Activated T-cell treated with anti-CD3 and anti-CD28 coated beads, Interleukin-2, amount 50 U/mL, for 1 hour (primary cell): ENCODE measurements at regions not wholly inside any gene's neighbourhood (a gene's known extent, or its start where the extent isn't known, plus 50 kb on each side); places are given as distances from the start of the nearest gene placed in this dataset.
"Not testable (repeated sequence)": the region's sequence is repeated elsewhere in the genome, so short reads cannot be mapped to it uniquely, and the experiment has no call there.

Experiments
- DNase-seq: peaks from one replicate; pipeline ENCODE4 v3.0.0-alpha.2; 2020

DNA sequence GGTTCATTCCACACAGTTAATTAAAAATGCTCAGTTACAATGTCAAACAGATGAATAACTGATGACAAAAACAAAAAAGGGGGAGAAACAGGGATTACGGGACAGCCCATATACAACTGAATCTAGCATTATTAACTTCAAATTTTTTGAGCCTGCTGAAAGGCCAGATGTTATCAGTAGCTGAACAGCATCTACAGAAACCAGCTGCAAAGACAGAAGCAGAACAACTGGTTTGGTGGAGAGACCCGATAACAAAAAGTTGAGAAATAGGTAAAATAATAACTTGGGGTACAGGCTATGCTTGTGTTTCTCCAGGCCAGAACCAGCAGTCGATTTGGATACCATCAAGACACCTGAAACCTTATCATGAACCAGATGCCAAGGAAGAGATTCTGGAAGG is 109.8 kb downstream of the SEPTIN7 start:
- DNase-seq, result not testable (repeated sequence)

DNA sequence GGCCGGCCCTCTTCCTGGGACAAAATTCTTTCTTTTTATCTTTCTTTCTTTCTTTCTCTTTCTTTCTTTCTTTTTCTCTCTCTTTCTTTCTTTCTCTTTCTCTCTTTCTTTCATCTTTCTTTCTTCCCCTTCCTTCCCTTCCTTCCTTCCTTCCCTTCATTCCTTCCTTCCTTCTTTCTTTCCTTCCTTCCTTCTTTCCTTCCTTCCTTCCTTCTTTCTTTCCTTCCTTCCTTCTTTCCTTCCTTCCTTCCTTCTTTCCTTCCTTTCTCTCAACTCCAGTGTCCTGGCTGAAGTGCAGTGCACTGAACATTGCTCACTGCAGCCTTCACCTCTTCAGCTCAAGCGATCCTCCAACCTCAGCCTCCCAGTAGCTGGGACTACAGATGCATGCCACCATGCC is 112.5 kb downstream of the SEPTIN7 start:
- not testable (repeated sequence) for DNase-seq

DNA sequence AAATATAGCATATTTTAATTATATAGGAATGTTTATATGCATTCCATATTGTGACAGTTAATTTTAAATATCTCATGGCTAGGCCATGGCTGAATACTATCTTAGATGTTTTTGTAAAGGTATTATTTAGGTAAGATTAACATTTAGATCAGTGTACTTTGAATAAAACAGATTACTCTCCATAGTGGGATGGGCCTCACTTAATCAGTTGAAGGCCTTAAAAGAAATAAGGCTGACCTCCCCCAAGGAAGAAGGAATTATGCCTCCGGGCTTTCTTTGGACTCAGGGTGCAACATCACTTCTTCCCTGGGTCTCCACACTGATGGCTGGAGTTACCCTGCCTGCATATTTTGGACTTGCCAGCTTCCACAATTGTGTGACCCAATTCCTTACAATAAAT is 113.4 kb downstream of the SEPTIN7 start:
- not testable (repeated sequence) for DNase-seq

DNA sequence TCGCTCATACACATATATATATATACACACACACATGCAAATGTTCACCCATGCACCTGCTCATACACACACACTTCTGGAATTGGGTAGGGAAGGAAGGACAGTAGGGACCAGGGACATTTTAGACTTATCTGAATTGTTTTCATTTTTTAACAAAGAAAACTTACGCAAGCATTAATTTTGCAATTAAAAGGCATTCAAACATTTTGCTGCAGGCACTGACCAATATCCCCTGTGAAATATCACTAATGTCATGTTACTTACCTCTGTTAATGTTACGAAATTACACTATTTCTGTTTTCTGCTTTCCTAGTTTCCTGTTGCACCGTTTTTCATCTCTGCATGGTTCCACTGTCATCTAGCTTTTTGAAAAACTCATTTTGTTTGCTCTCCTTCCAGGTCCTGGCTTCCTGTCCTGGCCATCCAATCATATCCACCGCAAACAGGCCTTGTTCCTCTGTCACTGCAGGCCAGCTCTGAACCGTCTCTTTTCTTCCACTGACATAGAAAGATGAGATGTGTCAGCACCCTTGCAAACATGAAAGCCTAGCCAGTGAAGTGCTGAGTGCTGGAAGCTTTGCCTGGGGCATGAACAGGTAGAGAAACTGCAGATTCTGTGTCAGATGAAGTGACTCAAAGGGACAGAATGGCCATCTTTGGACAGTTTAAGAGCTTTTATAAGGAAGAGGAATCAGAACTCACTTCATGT is 114.5 kb downstream of the SEPTIN7 start:
- DNase-seq, result not testable (repeated sequence)

DNA sequence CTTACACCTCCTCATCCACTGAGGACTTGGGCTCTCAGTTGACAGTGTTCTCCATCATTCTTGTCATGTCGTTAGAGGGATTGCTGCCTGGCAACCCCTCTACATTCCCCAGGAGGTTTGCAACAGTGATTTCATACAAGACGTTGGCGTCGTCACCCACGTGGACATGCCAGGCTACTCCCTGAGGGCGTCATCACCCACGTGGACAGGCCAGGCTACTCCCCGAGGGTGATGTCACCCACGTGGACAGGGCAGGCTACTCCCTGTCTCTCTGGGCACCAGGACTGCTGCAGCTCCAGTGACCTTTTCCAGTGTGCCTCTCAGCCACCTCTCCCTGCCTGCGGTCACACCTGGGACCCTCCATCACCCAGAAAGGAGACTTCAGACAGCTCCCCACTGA is 117.4 kb downstream of the SEPTIN7 start:
- DNase-seq, result not testable (repeated sequence)

DNA sequence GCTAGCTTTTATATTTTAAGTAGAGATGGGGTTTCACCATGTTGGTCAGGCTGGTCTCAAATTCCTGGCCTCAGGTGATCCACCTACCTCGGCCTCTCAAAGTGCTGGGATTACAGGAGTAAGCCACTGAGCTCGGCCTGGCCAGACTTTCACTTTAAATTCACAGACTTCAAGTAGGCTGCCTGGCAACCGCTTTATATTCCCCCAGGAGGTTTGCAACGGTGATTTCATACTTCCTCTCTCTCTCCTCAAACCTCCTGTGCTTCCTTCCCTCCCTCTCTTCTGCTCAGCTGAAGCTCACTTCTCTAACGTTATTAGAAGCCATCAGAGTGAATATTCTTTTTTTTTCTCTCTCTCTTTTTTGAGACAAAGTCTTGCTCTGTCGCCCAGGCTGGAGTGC is 118.8 kb downstream of the SEPTIN7 start:
- DNase-seq, result not testable (repeated sequence)

DNA sequence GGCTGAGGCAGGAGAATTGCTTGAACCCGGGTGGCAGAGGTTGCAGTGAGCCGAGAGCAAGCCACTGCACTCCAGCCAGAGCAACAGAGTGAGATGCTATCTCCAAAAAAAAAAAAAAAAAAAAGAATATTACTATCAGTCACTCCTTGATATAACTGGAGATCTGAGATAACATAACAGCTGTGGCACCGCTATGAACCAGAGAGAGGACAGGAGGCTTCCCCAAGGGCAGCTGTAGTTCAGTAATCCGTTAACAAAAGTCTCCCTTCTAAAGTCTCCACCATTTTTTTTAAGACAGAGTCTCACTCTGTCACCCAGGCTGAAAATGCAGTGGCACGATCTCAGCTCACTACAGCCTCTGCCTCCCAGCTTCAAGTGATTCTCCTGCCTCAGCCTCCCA is 120.5 kb downstream of the SEPTIN7 start:
- not testable (repeated sequence) for DNase-seq

DNA sequence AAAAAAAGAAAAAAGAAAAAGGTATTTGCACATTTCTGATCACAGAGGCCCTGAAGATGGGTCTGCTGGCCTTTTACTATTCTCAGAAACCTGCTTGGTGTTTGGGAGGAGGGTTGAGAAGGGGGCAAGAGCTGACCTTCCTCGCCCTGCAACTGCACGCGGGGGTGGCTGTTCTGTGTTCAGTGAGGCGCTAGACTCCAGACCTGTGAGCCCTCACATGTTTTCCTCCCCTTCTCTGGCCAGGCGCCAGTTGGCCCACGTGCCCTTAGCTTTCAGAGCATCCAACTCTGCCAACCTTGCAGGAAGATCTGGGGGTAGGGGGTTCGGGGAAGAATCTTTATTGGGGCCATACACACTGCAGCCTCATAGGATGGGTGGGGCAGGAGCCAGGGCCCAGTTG is 123.8 kb downstream of the SEPTIN7 start:
- not testable (repeated sequence) for DNase-seq

DNA sequence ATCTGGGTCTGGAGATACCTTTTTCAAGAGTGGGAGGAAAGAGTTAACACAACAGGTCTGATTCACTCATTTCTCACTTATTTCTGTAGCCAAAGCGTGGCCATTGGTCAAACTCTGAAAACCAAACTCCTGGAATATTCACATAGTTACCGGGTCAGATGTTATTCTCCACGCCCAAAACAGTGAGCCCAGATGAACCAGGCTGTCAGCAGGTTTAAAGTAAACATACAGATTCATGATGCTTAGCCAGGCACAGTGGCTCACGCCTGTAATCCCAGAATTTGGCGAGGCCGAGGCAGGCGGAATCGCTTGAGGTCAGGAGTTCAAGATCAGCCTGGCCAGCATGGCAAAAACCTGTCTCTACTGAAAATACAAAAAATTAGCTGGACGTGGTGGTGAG is 126.1 kb downstream of the SEPTIN7 start:
- not testable (repeated sequence) for DNase-seq

DNA sequence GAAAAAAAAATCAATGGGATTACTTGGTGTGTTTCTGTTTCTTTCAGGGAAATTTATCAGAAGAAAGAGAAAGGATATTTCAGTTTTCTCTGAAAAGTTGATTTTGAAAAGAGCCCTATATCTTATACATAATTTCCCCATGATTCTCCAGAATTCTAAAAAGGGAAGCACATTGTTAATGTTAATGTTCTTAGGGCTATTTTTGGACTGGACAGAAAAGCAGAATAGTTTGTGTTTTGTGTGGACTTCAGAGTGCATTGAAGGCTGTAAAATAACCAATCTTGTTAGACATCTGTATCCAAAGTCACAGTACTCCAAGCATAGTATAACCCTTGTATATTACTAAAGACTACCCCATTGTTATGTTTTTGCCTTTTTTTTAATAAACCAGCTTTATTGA is 130.3 kb downstream of the SEPTIN7 start:
- DNase-seq, result not testable (repeated sequence)

DNA sequence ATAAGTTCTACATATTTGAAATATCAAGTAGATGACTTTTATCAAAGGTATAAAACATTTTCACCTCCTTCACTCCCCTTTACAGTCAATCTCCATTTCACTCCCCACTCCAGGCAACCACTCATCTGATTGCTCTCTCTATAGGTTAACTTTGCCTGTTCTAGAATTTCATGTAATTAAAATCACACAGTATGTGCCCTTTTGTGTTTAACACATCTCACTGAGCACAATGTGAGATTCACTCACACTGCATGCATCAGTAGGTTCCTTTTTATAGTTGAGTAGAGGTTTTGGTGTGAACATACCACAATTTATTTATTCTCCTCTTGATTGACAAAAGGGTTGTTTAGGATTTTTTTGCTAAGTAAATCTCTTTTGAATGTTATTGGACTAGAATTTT is 130.7 kb downstream of the SEPTIN7 start:
- not testable (repeated sequence) for DNase-seq

DNA sequence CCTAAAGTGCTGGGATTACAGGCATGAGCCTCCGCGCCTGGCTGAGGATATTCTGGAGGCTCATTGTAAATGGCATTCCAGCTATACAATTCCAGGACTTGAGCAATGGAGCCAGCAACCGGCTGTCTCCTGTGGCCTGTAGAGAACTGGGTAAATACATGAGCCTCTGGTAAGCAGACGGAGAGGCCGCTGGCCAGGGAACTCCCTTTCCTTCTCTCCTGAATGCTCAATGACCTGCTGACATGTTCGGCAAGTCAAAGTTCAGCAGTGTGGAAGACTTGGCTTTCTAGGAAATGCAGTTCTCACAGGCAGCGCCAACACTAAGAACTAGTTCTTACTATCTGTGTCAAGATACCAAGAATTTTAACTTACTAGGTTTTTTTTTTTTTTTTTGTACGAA is 139.8 kb downstream of the SEPTIN7 start:
- not testable (repeated sequence) for DNase-seq

DNA sequence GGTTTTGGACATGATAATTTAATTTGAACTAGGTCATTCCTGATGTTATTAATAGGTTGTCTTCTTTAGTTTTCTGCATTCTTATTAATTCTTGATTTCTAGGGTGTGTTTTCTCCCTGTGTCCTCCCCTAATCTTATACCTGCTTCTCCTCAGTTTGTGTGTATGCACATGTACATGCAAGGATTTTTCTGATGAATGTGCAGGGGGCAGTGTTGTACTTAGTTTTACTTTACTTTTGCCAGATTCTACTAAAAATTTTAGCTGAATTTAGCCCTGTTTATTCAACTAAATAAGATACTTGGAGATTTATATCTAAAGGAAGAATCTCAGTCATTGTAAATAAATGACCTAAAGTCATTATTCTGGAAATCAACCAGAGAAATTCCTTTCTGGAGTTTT is 144.8 kb downstream of the SEPTIN7 start:
- not testable (repeated sequence) for DNase-seq

DNA sequence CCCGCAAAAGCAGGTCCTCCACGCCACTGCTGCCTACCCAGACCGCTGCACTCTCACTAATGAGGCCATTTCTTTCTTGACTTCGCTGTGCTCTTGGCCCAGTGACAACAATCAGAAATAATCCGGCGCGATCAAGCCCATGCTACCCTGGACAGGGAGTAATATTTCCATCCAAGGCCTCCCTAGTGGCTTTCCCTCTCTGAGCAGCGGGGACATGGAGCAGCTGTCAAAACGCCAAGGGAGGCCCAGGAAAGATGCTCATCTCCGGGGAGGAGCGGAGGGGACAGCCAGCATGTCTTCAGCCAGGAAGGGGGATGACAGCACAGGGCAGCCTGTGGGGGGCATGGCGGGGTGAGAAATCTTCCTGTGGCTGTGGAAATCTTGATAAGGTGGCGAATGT is 154.9 kb downstream of the SEPTIN7 start:
- DNase-seq, result not testable (repeated sequence)

DNA sequence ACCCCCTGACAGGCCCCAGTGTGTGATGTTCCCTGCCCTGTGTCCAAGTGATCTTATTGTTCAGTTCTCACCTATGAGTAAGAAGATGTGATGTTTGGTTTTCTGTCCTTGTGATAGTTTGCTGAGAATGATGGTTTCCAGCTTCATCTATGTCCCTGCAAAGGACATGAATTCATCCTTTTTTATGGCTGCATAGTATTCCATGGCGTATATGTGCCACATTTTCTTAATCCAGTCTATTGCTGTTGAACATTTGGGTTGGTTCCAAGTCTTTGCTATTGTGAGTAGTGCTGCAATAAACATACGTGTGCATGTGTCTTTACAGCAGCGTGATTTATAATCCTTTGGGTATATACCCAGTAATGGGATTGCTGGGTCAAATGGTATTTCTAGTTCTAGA is 156.1 kb downstream of the SEPTIN7 start:
- DNase-seq, result not testable (repeated sequence)

DNA sequence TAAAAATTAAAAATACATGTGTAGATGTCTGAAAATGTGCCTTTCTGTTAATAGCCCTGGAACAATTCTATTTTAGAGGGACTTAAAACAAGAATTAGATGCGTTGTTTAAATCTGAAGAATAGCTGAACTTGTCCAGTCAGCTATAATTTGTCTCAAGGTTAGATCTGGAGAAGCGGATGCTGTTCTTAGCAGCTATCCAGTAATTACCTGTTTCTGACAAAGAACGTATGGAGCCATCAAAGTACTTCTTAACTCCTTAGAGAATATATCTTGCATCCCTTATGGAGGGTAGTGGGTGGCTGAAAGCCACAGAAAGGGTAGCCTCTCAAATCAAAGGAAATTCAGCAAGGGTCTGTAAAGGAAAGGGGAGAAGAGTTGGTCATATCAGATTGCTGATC is 160.4 kb downstream of the SEPTIN7 start:
- DNase-seq, result not testable (repeated sequence)

DNA sequence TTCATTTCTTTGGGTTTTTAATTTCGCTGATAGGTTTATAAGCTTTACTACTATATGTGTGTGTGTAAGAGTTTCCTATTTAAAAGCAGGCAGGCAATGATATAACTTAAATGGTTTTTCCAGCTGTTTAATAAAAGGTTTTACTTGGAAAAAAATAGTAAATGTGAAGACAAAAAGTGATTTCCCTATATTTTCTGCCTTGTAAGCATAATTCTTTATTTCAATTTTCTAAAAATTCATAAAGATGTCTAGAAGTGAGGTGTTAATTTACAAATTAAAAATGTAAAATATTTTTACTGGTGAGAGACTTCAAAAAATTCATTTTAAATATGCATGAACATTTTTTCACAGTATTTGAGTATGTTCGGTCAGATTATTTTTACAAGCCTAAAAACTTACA is 161.8 kb downstream of the SEPTIN7 start:
- not testable (repeated sequence) for DNase-seq

DNA sequence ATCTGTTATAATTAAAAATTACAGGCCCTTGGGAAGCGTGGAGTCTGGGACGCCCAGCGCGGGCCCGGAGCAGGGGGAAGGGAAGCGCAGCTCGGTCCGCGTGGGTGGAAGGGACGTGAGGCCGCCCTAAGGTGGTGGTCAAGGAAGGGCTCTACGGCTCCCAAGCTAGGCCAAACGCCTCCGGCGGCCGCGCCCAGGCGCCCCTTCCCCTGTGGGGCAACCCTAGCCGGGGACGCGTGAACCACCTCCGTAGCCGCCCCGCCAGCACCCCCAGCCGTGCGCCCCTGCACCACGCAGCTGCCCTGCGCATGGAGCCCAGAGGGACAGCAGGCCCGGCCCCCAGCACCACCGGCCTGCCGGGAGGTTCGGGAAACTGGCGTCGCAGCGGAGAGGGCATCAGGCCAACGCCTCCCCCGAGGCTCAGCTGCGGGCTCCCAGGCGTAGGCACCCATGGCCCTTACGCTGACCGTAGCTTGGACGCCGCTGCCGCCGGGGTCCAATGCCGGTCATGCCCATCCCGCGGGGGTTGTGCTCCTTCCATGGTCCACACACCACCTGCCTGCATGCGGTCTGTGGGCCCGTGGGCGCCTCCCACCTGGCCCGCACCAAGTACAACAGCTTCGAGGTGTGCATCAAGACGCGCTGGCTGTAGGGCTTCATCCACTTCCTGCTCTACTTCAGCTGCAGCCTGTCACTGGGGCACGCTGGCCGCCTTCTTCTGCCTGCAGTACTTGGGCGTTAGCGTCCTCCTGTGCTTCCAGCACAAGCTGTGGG is 166.7 kb downstream of the SEPTIN7 start:
- DNase-seq, result no peak

DNA sequence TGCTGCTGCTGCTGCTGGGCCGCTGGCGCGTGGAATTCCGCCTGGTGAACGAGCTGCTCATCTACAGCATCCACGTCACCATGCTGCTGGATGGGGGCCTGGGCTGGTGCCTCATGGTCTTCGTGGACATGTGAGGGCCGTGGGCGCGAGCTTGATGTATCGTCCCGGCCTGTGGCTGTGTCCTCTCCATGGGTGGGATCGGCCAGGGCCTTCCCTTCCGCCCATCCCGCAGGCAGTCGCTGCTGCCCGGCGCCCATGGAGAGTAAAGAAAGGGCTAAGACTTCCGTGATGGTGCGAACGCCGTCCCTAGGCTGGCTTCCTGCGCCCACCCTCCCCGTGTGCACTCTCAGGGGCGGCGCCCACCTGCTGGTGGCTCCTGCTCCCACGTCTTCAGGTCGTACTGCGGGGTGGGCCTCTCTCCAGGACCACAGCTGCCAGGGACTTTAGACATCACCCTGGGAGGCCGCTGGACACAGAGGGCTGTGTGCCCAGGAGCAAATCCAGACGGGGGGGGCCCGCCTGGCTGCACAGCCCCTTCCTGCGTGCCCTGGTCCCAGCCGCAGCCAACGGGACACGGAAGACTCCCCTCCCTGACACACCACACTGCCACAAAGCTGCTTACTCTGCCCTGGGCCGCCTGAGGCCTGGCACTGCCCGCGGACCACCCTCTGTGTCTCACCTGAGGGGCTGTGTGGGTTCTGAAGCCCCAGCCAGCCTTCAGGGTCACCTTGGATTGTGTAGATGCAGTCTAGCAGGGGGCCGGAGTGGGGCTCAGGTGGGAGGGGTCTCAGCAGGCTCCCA is 167.5 kb downstream of the SEPTIN7 start:
- DNase-seq, result no peak

DNA sequence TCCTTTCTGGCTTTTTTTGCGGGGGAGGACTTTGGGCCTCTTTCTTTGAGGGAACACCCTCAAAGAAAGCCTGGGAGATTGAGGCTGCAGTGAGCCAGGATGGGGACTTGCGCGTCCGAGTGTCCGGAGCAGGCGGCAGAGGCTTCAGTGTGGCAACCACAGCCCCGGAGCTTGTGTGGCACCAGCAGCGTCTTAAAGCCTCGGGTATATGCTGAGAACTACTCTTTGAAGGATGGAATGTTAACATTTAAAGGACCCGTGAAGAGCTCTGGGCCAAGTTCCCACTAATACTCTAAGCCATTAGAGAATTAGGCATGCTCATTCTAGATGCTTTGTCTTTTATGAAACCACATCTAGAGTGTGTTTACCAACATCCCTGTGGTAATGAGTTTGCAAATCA is 168.2 kb downstream of the SEPTIN7 start:
- no peak for DNase-seq

DNA sequence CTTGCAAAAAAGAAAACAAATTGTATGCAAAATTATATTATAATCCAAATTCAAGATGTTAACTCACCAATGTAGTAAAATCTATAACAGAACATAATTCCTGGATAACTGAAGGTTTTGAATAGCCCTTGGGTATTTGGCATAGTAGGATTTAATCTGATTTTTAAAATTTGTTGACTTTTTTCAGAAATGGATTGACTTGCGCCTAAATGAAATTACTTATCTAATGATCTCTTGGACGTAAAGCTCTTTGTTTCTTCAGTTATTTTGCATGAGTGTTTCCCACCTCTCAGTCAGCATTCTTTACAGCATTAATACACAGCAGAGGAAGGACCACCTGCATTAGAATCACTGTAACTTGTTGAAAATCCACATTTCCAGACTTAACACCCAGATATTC is 169.6 kb downstream of the SEPTIN7 start:
- DNase-seq, result no peak

DNA sequence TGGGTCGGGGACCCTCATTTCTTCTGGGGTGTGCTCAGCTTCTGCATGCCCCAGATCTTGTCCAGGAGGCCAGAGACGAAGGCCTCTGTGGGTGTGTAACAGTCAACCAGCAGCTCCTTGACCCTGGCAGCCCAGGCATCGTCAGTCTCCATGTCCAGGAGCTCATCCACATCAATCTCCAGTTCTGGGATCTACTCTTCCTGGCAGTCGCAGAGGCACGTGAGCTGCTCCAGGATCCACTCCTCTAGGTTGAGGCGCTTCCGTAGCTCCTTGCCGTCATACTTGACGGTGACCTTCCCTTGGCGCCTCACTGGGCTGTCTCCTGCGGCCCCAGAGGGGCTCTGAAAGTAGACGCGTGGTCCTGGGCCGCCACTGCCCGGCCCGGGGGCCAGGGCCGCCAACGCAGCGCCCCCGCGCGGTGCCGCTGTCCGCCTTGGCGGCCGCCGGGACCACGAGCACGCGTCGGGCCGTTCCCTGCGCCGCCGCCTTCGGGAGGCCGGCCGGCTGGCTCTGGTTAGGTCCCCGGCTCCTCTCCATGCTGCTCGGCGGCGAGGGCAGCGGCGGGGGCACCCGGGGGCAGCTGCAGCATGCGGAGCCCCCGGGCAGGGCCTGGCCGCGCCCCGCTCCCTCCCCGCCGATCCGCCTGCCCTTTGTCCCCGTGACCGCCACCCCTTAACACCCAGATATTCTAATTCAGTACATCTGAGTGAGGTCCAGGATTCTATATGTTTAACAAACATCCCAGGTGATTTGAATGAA is 170.5 kb downstream of the SEPTIN7 start:
- DNase-seq, result no peak
